ENCODE measurements at regions not wholly inside any gene's neighbourhood (a gene's known extent, or its start where the extent isn't known, plus 50 kb on each side); places are given as distances from the start of the nearest gene placed in this dataset.
"Not testable (repeated sequence)": the region's sequence is repeated elsewhere in the genome, so short reads cannot be mapped to it uniquely, and the experiment has no call there.

DNA sequence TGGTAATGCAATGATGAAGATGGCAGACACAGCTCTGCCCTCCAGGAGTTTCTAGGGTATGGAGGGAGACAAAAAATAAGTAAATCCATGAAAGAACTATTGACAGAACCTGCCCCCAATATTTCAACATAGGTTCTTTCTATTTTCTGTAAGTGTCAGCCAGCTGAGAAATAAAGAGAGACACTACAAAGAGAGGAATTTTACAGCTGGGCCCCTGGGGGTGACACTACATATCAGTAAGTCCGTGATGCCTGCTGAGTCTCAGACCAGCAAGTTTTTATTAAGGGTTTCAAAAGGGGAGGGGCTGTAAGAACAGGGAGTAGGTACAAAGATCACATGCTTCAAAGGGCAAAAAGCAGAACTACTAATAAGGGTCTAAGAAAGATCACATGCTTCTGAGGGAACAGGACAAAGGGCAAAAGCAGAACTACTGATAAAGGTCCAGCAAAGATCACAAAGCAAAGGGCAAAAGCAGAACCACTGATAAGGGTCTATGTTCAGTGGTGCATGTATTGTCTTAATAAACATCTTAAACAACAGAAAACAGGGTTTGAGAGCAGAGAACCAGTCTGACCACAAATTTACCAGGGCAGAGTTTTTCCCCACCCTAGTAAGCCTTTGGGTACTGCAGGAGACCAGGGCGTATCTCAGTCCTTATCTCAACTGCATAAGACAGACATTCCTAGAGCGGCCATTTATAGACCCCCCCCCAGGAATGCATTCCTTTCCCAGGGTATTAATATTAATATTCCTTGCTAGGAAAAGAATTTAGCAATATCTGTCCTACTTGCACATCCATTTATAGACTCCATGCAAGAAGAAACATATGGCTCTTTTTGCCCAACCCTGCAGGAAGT is 119.0 kb upstream of the KRTAP5-11 start:
- TF ChIP-seq CTCF (IDR thresholded peaks at IDR 0.05); REST (IDR thresholded peaks at IDR 0.05; ENCODE audit: insufficient read depth in 1 of 2, low read depth in 2 of 2, low read length in 1 of 2); SIN3A (IDR thresholded peaks at IDR 0.05; ENCODE audit: borderline replicate concordance, insufficient read depth, low read depth, low read length): not testable (repeated sequence)

Data from Panc1 (cell line).